ENCODE measurements at regions not wholly inside any gene's neighbourhood (a gene's known extent, or its start where the extent isn't known, plus 50 kb on each side); places are given as distances from the start of the nearest gene placed in this dataset.

DNA sequence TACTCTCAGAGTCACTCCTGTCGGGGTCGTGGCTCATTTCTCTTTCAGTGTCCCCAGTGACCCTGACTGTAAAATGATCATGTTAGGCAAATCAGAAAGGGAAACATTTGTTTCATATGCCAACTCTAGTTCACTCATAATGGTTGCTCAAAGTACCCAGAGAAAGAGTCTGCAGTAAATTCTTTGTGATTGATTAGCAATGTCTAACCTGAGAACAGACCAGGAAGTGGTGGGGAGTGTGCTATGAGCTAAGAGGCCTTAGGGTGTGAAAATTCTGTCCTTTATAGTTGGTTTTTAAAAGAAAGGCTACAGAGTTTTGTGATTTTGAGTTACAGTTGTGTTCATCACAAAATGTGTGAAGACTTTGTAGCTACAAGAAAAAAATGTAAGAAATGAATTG is 108.9 kb downstream of the EDEM1 start:
- Mint-ChIP-seq H3K27ac (no peak overlapping the region), H3K9me3 (no peaks in the 10 kb centered on the region), H3K27me3 (no peaks in the 10 kb centered on the region), H3K4me1 (ENCODE audit: low read depth) (peaks cover 7% of the 10 kb centered on the region), H3K4me3 (no peak overlapping the region), H3K36me3 (ENCODE audit: low read depth) (no peaks in the 10 kb centered on the region)
- intact Hi-C loops (cut with micrococcal nuclease), result no loop called here

DNA sequence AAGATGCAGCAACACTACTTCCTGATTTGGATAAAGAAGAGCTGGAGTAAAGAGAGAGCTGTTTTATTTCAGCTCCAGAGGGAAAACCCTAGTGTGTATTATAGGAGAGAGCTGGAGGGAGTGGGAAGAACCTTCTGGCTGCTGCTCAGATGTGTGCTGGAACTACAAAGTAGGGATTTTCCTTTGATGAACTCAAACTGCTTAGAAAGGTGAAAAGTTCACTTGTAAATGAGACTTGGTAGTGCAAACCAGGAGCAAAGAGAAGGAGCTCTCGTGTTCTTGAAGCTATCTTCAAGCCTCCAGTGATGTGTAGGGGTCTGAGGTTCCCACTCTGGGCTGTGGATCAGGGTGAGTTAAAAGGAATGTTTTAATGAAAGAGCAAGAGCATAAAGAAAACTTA is 110.4 kb downstream of the EDEM1 start:
- Mint-ChIP-seq H3K36me3 (ENCODE audit: low read depth) (no peaks in the 10 kb centered on the region), H3K9me3 (no peaks in the 10 kb centered on the region), H3K4me3 (no peak overlapping the region), H3K27me3 (no peaks in the 10 kb centered on the region), H3K4me1 (ENCODE audit: low read depth) (peaks cover 7% of the 10 kb centered on the region), H3K27ac (no peak overlapping the region)
- intact Hi-C loops (cut with micrococcal nuclease), result no loop called here

GRCh38 chr3:5298453-5298852 is 110.9 kb downstream of the EDEM1 start:
- Mint-ChIP-seq H3K27ac (no peak overlapping the region), H3K36me3 (ENCODE audit: low read depth) (no peaks in the 10 kb centered on the region), H3K27me3 (no peaks in the 10 kb centered on the region), H3K9me3 (no peaks in the 10 kb centered on the region), H3K4me1 (ENCODE audit: low read depth) (peaks cover 7% of the 10 kb centered on the region), H3K4me3 (no peak overlapping the region)
- intact Hi-C loops (cut with micrococcal nuclease), result no loop called here

GRCh38 chr3:5299161-5299560 is 111.7 kb downstream of the EDEM1 start:
- no peak overlapping the region for H3K4me3 Mint-ChIP-seq
- intact Hi-C loops (cut with micrococcal nuclease), result no loop called here
- H3K27ac Mint-ChIP-seq, result no peak overlapping the region
- no peaks in the 10 kb centered on the region for H3K36me3 Mint-ChIP-seq (ENCODE audit: low read depth)
- no peaks in the 10 kb centered on the region for H3K9me3 Mint-ChIP-seq
- peaks cover 7% of the 10 kb centered on the region for H3K4me1 Mint-ChIP-seq (ENCODE audit: low read depth)
- no peaks in the 10 kb centered on the region for H3K27me3 Mint-ChIP-seq

- Mint-ChIP-seq H3K36me3 (ENCODE audit: low read depth) (no peaks in the 10 kb centered on the region), H3K27me3 (no peaks in the 10 kb centered on the region), H3K4me1 (ENCODE audit: low read depth) (peaks cover 7% of the 10 kb centered on the region), H3K9me3 (no peaks in the 10 kb centered on the region), H3K27ac (no peak overlapping the region), H3K4me3 (no peak overlapping the region)
- intact Hi-C loops (cut with micrococcal nuclease), result loop anchor here (10.0 kb wide), 1 partner anchor 124 kb away; no protein-coding TSS in a partner anchor
Measured at GRCh38 chr3:5300638-5301037, 113.1 kb downstream of the EDEM1 start.

DNA sequence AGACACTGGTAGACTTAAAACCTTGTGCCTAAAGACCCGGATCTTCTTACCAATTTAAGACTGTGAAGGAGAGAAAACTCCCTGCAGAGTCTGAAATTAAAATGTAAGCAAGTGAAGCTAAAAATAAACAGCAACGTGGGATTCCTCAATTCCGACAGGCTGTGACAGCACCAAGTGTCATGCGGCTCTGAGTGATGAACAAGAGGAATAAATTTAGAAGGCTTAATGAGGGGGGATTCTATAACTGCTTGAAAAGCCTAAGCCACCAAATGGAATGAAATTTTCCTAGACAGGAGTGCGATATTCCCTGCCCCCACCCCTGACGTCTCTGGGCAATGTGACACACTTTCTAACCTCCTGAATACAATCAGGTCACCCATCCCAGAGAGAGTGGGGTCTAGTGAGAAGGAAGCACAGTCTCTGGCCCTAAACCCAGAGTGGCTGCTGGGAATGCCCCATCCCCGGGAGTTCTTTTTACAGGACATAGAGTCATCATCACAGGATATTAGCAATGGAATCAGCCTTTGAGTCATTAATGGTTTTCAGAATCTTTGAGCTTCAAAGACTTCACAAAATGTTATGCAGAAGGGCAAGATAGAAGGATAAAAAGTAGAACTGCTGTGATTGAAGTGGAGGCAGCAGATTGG is 114.3 kb downstream of the EDEM1 start:
- H3K27ac Mint-ChIP-seq, result no peak overlapping the region
- H3K4me3 Mint-ChIP-seq, result no peak overlapping the region
- intact Hi-C loops (cut with micrococcal nuclease), result loop anchor here (10.0 kb wide), 1 partner anchor 123 kb away; no protein-coding TSS in a partner anchor
- no peaks in the 10 kb centered on the region for H3K9me3 Mint-ChIP-seq
- no peaks in the 10 kb centered on the region for H3K36me3 Mint-ChIP-seq (ENCODE audit: low read depth)
- H3K4me1 Mint-ChIP-seq (ENCODE audit: low read depth), result peaks cover 7% of the 10 kb centered on the region
- H3K27me3 Mint-ChIP-seq, result no peaks in the 10 kb centered on the region

DNA sequence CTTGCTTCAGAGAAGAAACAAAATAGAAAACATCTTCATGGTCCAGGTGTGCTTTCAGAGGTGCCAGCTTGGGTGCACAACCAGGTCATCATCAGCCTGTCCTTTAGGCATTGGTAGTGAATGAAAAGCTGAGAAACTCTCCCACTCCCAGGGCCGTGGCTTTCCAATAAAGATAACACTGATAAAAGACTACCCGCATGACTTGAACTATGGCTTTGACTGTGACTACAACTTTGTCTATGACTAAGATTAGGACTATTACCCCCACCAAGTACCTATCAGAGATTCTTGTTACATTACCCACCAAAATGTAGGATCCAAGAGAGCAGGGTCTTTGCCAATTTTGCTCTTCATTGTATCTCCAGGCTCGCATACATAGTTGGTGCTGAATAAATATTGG is 115.2 kb downstream of the EDEM1 start:
- Mint-ChIP-seq H3K9me3 (no peaks in the 10 kb centered on the region), H3K4me1 (ENCODE audit: low read depth) (peaks cover 6% of the 10 kb centered on the region), H3K27ac (no peak overlapping the region), H3K36me3 (ENCODE audit: low read depth) (no peaks in the 10 kb centered on the region), H3K4me3 (no peak overlapping the region), H3K27me3 (no peaks in the 10 kb centered on the region)
- intact Hi-C loops (cut with micrococcal nuclease), result loop anchor here (10.0 kb wide), 1 partner anchor 122 kb away; no protein-coding TSS in a partner anchor

GRCh38 chr3:5304188-5304587 is 116.7 kb downstream of the EDEM1 start:
- Mint-ChIP-seq H3K27me3 (no peaks in the 10 kb centered on the region), H3K36me3 (ENCODE audit: low read depth) (no peaks in the 10 kb centered on the region), H3K4me3 (no peak overlapping the region), H3K27ac (no peak overlapping the region), H3K9me3 (no peaks in the 10 kb centered on the region), H3K4me1 (ENCODE audit: low read depth) (no peaks in the 10 kb centered on the region)
- intact Hi-C loops (cut with micrococcal nuclease), result loop anchor here (2.0 to 10.0 kb wide), 2 partner anchors 121 to 427 kb away; no protein-coding TSS in a partner anchor

GRCh38 chr3:5304789-5305683 is 117.5 kb downstream of the EDEM1 start:
- no peaks in the 10 kb centered on the region for H3K36me3 Mint-ChIP-seq (ENCODE audit: low read depth)
- H3K9me3 Mint-ChIP-seq, result no peaks in the 10 kb centered on the region
- intact Hi-C loops (cut with micrococcal nuclease), result loop anchor here (2.0 to 10.0 kb wide), 2 partner anchors 120 to 426 kb away; no protein-coding TSS in a partner anchor
- no peak overlapping the region for H3K27ac Mint-ChIP-seq
- H3K27me3 Mint-ChIP-seq, result no peaks in the 10 kb centered on the region
- no peak overlapping the region for H3K4me3 Mint-ChIP-seq
- H3K4me1 Mint-ChIP-seq (ENCODE audit: low read depth), result no peaks in the 10 kb centered on the region

DNA sequence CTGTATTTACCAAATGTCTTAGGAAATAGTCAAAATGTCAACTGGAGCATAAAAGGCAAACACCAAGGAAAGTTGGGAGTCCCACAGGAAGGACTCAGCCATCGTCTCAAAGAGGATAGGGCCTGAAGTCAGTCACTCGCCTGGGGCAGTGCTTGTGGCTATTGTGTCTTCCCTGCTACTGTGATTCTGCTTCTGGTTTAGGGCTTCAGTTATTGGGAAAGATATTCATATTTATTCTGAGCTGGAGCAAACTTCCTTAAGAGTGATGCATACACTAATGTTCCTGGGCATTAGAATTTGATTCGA is 118.1 kb downstream of the EDEM1 start:
- Mint-ChIP-seq H3K9me3 (no peaks in the 10 kb centered on the region), H3K4me3 (no peak overlapping the region), H3K36me3 (ENCODE audit: low read depth) (no peaks in the 10 kb centered on the region), H3K4me1 (ENCODE audit: low read depth) (no peaks in the 10 kb centered on the region), H3K27ac (no peak overlapping the region), H3K27me3 (no peaks in the 10 kb centered on the region)
- intact Hi-C loops (cut with micrococcal nuclease), result loop anchor here (2.0 to 10.0 kb wide), 2 partner anchors 119 to 425 kb away; no protein-coding TSS in a partner anchor

DNA sequence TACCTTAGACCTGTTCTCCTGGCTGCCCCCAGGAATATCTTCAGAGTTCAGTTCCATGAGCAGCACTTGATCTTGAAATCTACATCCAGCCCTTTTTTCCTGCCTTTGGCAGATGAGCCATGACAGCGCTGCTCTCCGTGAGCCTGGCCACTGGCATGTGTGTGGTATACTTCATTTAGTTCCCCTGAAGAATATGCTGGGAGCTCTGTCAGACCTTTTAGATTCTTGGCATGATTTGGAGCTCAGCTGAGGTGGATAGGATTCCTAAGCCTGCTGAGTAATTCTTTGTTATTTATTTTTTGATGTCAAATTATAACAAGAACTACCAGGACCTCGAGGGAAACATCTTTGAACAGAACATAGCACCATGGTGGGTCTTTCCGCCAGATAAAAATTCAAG is 121.7 kb downstream of the EDEM1 start:
- Mint-ChIP-seq H3K9me3 (no peaks in the 10 kb centered on the region), H3K4me1 (ENCODE audit: low read depth) (peaks cover 5% of the 10 kb centered on the region), H3K27me3 (no peaks in the 10 kb centered on the region), H3K27ac (no peak overlapping the region), H3K4me3 (no peak overlapping the region), H3K36me3 (ENCODE audit: low read depth) (no peaks in the 10 kb centered on the region)
- intact Hi-C loops (cut with micrococcal nuclease), result loop anchor here (10.0 kb wide), 1 partner anchor 116 kb away; no protein-coding TSS in a partner anchor

- H3K27me3 Mint-ChIP-seq, result no peaks in the 10 kb centered on the region
- no peak overlapping the region for H3K27ac Mint-ChIP-seq
- no peaks in the 10 kb centered on the region for H3K9me3 Mint-ChIP-seq
- no peak overlapping the region for H3K4me3 Mint-ChIP-seq
- H3K36me3 Mint-ChIP-seq (ENCODE audit: low read depth), result no peaks in the 10 kb centered on the region
- H3K4me1 Mint-ChIP-seq (ENCODE audit: low read depth), result peaks cover 5% of the 10 kb centered on the region
- intact Hi-C loops (cut with micrococcal nuclease), result loop anchor here (10.0 kb wide), 1 partner anchor 115 kb away; no protein-coding TSS in a partner anchor
Measured at GRCh38 chr3:5309602-5310001, 122.1 kb downstream of the EDEM1 start.

DNA sequence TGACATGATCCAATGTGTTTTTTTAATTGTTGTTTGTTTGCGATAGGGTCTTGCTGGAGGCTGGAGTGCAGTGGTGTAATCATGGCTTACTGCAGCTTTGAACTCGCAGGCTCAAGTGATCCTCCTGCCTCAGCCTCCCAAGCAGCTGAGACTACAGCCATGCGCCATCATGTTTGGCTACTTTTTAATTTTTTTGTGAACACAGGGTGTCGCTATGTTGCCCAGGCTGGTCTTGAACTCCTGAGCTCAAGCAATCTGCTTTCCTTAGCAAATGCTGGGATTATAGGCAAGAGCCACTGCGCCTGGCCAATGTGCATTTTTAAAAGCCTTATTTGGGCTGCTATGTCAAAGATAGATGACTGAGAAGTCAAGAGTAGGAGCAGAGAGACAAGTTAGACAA is 123.0 kb downstream of the EDEM1 start:
- Mint-ChIP-seq H3K9me3 (no peaks in the 10 kb centered on the region), H3K27me3 (no peaks in the 10 kb centered on the region), H3K4me3 (no peak overlapping the region), H3K36me3 (ENCODE audit: low read depth) (no peaks in the 10 kb centered on the region), H3K27ac (no peak overlapping the region), H3K4me1 (ENCODE audit: low read depth) (peaks cover 5% of the 10 kb centered on the region)
- intact Hi-C loops (cut with micrococcal nuclease), result no loop called here

- Mint-ChIP-seq H3K9me3 (no peaks in the 10 kb centered on the region), H3K27me3 (no peaks in the 10 kb centered on the region), H3K36me3 (ENCODE audit: low read depth) (no peaks in the 10 kb centered on the region), H3K27ac (no peak overlapping the region), H3K4me3 (no peak overlapping the region), H3K4me1 (ENCODE audit: low read depth) (peaks cover 8% of the 10 kb centered on the region)
- intact Hi-C loops (cut with micrococcal nuclease), result no loop called here
Measured at GRCh38 chr3:5312290-5312689, 124.8 kb downstream of the EDEM1 start.
